ENCODE measurements at regions not wholly inside any gene's neighbourhood (a gene's known extent, or its start where the extent isn't known, plus 50 kb on each side); places are given as distances from the start of the nearest gene placed in this dataset.

DNA sequence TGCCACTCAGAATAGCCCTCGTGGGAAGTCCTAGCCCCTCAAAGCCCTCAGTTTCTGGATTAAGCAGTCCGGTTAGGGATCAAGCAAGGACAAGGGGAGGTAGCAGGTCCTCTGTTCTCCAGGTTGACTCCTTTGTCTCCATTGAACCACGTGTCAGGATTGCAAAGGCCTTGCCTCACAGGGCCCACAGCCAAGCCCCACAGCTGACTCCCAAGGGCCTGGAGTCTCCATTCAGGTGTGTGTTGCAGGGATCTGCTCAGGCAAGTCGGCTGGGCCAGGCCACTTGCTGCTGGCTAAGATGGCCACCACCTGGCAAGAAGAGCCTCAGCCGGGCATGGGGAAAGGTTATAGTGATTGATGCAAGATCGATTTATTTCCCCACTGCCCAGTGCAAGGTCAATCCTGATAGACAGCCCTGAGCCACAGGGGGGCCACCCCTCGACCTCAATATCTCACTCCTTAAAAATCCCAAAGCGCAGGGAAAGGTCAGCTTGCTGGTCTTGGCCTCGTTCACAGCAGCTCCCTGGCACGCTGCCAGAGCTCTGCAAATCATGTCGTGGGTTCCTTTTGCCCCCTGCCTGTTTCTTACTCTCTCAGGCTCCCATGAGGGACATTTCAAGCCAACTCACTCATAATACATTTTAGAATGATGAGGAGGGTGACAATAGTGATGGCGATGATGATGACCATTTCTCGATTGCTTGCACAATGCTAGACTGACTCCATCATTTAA lies 75.9 kb downstream of the EDN3 start:
- H3K9me3 ChIP-seq (replicated peaks in 1 of 3), result no peaks in the 10 kb centered on the region
- intact Hi-C loops (cut with DNase I), result no loop called here

DNA sequence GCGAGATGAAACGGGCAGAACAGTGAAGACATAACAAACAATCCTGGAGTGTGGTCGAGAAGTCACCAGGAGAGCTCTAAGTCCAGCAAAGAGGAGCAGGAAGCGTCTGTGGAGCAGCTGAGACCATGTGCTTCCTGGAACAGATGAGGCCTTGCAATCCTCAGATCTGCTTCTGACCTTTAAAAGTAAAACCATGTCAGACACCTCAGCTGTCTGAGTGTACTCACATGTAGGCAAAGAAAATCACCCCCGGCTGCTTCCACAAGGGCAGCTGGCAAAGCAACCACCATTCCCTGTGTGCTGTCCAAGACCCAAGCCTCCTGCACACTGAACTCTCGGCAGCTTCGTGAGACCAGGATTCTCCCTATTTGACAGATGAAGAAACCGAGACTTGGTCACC lies 76.6 kb downstream of the EDN3 start:
- Histone ChIP-seq H3K27ac (no peak overlapping the region), H3K9me3 (replicated peaks in 1 of 3) (no peaks in the 10 kb centered on the region), H3K4me1 (replicated peaks in 1 of 2) (no peaks in the 10 kb centered on the region), H3K36me3 (replicated peaks in 1 of 2) (no peaks in the 10 kb centered on the region), H3K27me3 (no peaks in the 10 kb centered on the region), H3K4me3 (no peak overlapping the region)
- no peak for TF ChIP-seq POLR2A (IDR thresholded peaks at IDR 0.05)
- TF ChIP-seq, protein P1, sequence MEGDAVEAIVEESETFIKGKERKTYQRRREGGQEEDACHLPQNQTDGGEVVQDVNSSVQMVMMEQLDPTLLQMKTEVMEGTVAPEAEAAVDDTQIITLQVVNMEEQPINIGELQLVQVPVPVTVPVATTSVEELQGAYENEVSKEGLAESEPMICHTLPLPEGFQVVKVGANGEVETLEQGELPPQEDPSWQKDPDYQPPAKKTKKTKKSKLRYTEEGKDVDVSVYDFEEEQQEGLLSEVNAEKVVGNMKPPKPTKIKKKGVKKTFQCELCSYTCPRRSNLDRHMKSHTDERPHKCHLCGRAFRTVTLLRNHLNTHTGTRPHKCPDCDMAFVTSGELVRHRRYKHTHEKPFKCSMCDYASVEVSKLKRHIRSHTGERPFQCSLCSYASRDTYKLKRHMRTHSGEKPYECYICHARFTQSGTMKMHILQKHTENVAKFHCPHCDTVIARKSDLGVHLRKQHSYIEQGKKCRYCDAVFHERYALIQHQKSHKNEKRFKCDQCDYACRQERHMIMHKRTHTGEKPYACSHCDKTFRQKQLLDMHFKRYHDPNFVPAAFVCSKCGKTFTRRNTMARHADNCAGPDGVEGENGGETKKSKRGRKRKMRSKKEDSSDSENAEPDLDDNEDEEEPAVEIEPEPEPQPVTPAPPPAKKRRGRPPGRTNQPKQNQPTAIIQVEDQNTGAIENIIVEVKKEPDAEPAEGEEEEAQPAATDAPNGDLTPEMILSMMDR (IDR thresholded peaks at IDR 0.05), result no peak
- WGBS, 4 donors, result 68 to 78% (median 73%) methylated on average over 7 to 8 of the region's 8 CpGs
- DNase-seq, result no peak
- intact Hi-C loops (cut with DNase I), result no loop called here

More for the DNA sequence above, 75.9 kb downstream of the EDN3 start:
- no peaks in the 10 kb centered on the region for H3K4me1 ChIP-seq (replicated peaks in 1 of 2)
- no peak for TF ChIP-seq POLR2A (IDR thresholded peaks at IDR 0.05)
- TF ChIP-seq, protein P1 (IDR thresholded peaks at IDR 0.05), result no peak
- WGBS, 4 donors, result 57 to 74% (median 62%) methylated on average over 8 to 13 of the region's 13 CpGs
- DNase-seq, result no peak
- H3K27me3 ChIP-seq, result no peaks in the 10 kb centered on the region
- H3K4me3 ChIP-seq, result no peak overlapping the region
- H3K36me3 ChIP-seq (replicated peaks in 1 of 2), result no peaks in the 10 kb centered on the region
- H3K27ac ChIP-seq, result no peak overlapping the region

DNA sequence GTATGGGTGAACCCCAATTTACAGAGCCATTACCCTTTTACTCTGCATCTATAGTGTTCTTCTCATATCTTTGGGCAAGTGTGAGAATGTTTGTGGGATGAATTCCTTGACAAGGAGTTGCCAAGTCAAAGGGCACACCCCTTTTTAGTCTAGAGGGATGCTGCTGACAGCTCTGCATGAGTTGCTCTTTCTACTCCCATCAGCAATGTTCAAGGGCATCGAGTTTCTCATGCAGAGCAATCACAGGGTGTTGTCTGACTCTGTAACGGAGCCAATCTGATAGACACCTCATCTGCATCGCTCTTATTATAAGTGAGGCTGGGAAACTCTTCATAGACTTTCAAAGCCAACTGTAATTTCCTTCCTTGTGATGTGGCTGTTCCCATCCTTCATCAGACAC lies 77.4 kb downstream of the EDN3 start:
- no peak for TF ChIP-seq POLR2A (IDR thresholded peaks at IDR 0.05)
- TF ChIP-seq, protein P1 (IDR thresholded peaks at IDR 0.05), result no peak
- H3K4me3 ChIP-seq, result no peak overlapping the region
- H3K27me3 ChIP-seq, result no peaks in the 10 kb centered on the region
- no peaks in the 10 kb centered on the region for H3K4me1 ChIP-seq (replicated peaks in 1 of 2)
- H3K27ac ChIP-seq, result no peak overlapping the region
- DNase-seq, result no peak
- H3K9me3 ChIP-seq (replicated peaks in 1 of 3), result no peaks in the 10 kb centered on the region
- WGBS, 4 donors, result 56 to 74% (median 66%) methylated on average over 3 of the region's 3 CpGs
- no peaks in the 10 kb centered on the region for H3K36me3 ChIP-seq (replicated peaks in 1 of 2)
- intact Hi-C loops (cut with DNase I), result no loop called here

GRCh38 chr20:59378396-59378795 lies 78.0 kb downstream of the EDN3 start:
- no peaks in the 10 kb centered on the region for H3K9me3 ChIP-seq (replicated peaks in 1 of 3)
- intact Hi-C loops (cut with DNase I), result no loop called here
- H3K4me1 ChIP-seq (replicated peaks in 1 of 2), result no peaks in the 10 kb centered on the region
- WGBS, 4 donors, result 71 to 89% (median 74%) methylated on average over 1 of the region's 1 CpG
- no peak overlapping the region for H3K4me3 ChIP-seq
- TF ChIP-seq, protein P1 (IDR thresholded peaks at IDR 0.05), result no peak
- TF ChIP-seq POLR2A (IDR thresholded peaks at IDR 0.05), result no peak
- H3K27me3 ChIP-seq, result no peaks in the 10 kb centered on the region
- no peak for DNase-seq
- H3K27ac ChIP-seq, result peak overlapping the region in 1 of 5 donors; percentile 6
- no peaks in the 10 kb centered on the region for H3K36me3 ChIP-seq (replicated peaks in 1 of 2)
